GM12891 (cell line): ENCODE measurements at regions not wholly inside any gene's neighbourhood (a gene's known extent, or its start where the extent isn't known, plus 50 kb on each side); places are given as distances from the start of the nearest gene placed in this dataset.

ENCODE experiments used
- POLR2A ChIP-seq: IDR thresholded peaks from 2 replicates; pipeline ENCODE4 v1.6.1; 2011; ENCODE audit warnings: low read depth, low read length, control low read depth
- POLR2AphosphoS5 ChIP-seq: IDR thresholded peaks from 2 replicates; pipeline ENCODE4 v1.6.1; 2011; ENCODE audit warnings: low read depth, low read length, control low read depth

DNA sequence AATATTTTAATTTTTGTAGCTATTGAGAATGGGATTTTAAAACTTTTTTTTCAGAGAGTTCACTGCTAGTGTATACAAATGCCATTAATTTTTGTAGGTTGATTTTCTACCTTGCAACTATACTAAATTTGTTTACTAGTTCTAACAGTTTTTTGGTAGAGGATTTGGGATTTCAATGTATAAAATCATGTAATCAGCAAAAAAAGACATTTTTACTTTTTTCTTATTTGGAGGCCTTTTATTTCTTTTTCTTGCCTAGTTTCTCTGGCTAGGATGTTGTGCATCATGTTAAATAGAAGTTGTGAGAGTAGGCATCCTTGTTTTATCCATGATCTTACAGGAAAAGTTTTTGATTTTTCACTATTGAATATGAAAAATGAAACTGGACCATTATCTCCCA lies 602.9 kb upstream of the KIF2B start:
- TF ChIP-seq POLR2AphosphoS5 = no peak
- TF ChIP-seq POLR2A = no peak
